ENCODE measurements at regions not wholly inside any gene's neighbourhood (a gene's known extent, or its start where the extent isn't known, plus 50 kb on each side); places are given as distances from the start of the nearest gene placed in this dataset.

DNA sequence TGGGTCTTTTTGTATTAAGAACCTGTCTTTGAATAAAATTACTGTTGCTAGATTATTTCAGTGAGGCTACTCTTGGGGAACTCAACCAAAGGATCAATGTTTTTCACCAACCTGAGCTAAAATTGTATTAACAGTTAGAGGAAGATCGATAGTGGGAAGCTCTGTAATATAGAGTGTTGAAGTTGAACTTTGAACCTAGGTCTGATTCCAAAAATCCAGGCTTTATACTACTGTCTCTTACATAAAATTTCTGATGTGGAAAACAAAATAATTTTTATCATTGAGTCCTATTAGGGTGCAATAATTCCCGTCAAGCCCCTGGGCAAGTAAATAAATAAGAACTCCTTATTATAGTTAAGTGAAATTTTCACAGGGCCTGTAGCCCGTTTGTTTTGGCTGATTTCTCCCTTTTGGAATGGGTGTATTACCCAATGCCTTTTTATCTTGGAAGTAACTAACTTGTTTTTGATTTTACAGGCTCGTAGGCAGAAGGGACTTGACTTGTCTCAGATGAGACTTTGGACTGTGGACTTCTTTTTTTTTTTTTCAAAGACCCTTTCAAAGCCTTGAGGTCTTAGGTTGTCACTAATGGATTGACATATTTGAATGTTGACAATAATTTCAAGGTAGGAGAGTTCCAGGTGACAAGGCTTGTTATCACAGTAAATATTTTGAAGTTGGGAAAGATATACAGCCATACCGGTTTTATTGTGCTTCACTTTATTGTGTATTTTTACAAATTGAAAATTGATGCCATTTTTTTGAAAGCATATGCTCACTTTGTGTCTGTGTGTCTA, 276.1 kb downstream of the NFKBIZ start:
- H3K4me3 Mint-ChIP-seq, result no peak overlapping the region
- H3K9me3 Mint-ChIP-seq, result peaks cover 27% of the 10 kb centered on the region
- DNase-seq, result no peak
- peaks cover 12% of the 10 kb centered on the region for H3K4me1 Mint-ChIP-seq
- peaks cover 16% of the 10 kb centered on the region for H3K36me3 Mint-ChIP-seq
- H3K27me3 Mint-ChIP-seq, result no peaks in the 10 kb centered on the region
- CTCF ChIA-PET, result no interaction called here
- H3K27ac Mint-ChIP-seq, result no peak overlapping the region

GRCh38 chr3:102125994-102126368, 276.7 kb downstream of the NFKBIZ start:
- CTCF ChIA-PET, result no interaction called here
- no peaks in the 10 kb centered on the region for H3K27me3 Mint-ChIP-seq
- H3K36me3 Mint-ChIP-seq, result peaks cover 16% of the 10 kb centered on the region
- H3K27ac Mint-ChIP-seq, result no peak overlapping the region
- DNase-seq, result no peak
- H3K9me3 Mint-ChIP-seq, result peaks cover 23% of the 10 kb centered on the region
- H3K4me1 Mint-ChIP-seq, result peaks cover 12% of the 10 kb centered on the region
- H3K4me3 Mint-ChIP-seq, result no peak overlapping the region

- peaks cover 10% of the 10 kb centered on the region for H3K4me1 Mint-ChIP-seq
- peaks cover 3% of the 10 kb centered on the region for H3K9me3 Mint-ChIP-seq
- H3K27ac Mint-ChIP-seq, result no peak overlapping the region
- no peak for DNase-seq
- CTCF ChIA-PET, result interaction anchor here (0.9 kb wide), 1 partner anchor 29 kb away, joined by 3 read pairs; no protein-coding TSS in a partner anchor
- no peak overlapping the region for H3K4me3 Mint-ChIP-seq
- peaks cover 5% of the 10 kb centered on the region for H3K27me3 Mint-ChIP-seq
- H3K36me3 Mint-ChIP-seq, result no peaks in the 10 kb centered on the region
These were observed 280.7 kb downstream of the NFKBIZ start for GRCh38 chr3:102129760-102130608.

DNA sequence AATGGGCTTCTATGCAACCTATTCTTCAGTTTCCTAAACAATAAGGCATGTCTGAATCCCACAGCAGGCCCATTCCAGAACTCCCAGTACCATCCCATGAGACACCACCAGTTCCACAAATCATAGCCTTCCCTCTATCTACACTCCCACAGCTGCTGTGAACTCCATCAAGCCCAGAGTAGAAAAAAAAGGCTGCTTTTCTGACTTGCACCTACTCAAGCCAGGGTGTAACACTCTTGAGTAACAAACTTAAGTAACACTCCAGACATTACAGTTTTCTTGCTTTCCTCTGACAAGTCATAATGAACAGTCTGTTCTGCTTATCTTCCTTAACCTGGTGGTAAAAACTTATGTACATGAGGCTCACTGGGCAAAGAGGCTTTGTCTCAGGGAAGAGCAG, 283.1 kb downstream of the NFKBIZ start:
- no peak overlapping the region for H3K27ac Mint-ChIP-seq
- no peak overlapping the region for H3K4me3 Mint-ChIP-seq
- peaks cover 3% of the 10 kb centered on the region for H3K9me3 Mint-ChIP-seq

GRCh38 chr3:102133376-102133775, 284.1 kb downstream of the NFKBIZ start:
- Mint-ChIP-seq H3K27ac (no peak overlapping the region), H3K4me3 (no peak overlapping the region), H3K4me1 (peaks cover 18% of the 10 kb centered on the region), H3K27me3 (peaks cover 5% of the 10 kb centered on the region), H3K9me3 (peaks cover 3% of the 10 kb centered on the region), H3K36me3 (no peaks in the 10 kb centered on the region)
- no peak for DNase-seq
- CTCF ChIA-PET, result no interaction called here

More for the DNA sequence above, 283.1 kb downstream of the NFKBIZ start:
- H3K27me3 Mint-ChIP-seq, result peaks cover 5% of the 10 kb centered on the region
- H3K36me3 Mint-ChIP-seq, result no peaks in the 10 kb centered on the region
- CTCF ChIA-PET, result no interaction called here
- H3K4me1 Mint-ChIP-seq, result peaks cover 18% of the 10 kb centered on the region
- no peak for DNase-seq

- Mint-ChIP-seq H3K4me1 (peaks cover 10% of the 10 kb centered on the region), H3K9me3 (no peaks in the 10 kb centered on the region), H3K27me3 (peaks cover 9% of the 10 kb centered on the region), H3K4me3 (no peak overlapping the region), H3K27ac (no peak overlapping the region), H3K36me3 (no peaks in the 10 kb centered on the region)
- CTCF ChIA-PET, result no interaction called here
- no peak for DNase-seq
These were observed 286.0 kb downstream of the NFKBIZ start for GRCh38 chr3:102135316-102135715.

GRCh38 chr3:102136183-102136582, 286.9 kb downstream of the NFKBIZ start:
- CTCF ChIA-PET, result no interaction called here
- DNase-seq, result no peak
- H3K4me1 Mint-ChIP-seq, result peaks cover 9% of the 10 kb centered on the region
- H3K27me3 Mint-ChIP-seq, result peaks cover 10% of the 10 kb centered on the region
- no peak overlapping the region for H3K27ac Mint-ChIP-seq
- no peaks in the 10 kb centered on the region for H3K36me3 Mint-ChIP-seq
- H3K4me3 Mint-ChIP-seq, result no peak overlapping the region
- H3K9me3 Mint-ChIP-seq, result no peaks in the 10 kb centered on the region

GRCh38 chr3:102140116-102140515, 290.8 kb downstream of the NFKBIZ start:
- H3K27ac Mint-ChIP-seq, result no peak overlapping the region

DNA sequence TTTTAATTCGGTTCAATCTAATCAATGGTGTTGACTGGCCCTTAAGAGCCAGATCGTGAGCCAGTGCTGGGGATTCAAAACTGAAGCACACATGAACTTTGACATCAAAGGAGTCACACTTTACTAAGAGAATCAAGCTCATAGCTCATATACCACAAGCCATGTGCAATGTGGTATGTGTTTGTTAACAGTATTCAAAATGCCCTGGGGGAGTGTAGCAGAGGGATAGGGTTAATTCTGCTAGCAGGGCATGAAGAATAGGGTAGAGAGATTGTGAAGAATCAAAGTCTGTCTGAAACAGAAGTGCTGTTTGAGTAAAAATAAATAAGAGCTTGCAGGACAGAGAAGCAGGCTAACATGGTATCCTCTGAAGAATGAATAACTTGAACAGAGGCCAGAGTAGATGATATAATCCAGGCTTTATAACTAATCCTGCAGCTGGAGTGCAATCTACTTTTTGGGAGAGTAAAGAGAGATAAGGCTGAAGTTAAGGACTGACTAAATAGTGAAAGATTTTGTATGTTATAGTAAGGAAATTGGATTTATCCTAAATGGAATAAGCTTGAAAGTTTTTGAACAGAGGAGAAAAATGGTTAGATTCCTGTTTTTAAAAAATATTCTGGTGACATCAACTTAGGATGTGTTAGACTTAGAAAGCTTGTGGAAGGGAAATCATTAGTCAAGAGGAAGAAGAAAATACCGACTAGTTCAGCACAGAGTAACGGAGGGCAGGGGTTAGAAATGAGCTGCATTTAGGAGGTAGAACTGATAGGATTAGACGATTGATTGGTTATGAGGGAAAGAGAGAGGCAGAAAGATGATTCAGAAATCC, 292.0 kb downstream of the NFKBIZ start:
- H3K9me3 Mint-ChIP-seq, result no peaks in the 10 kb centered on the region
- H3K4me1 Mint-ChIP-seq, result no peaks in the 10 kb centered on the region
- peaks cover 10% of the 10 kb centered on the region for H3K27me3 Mint-ChIP-seq
- no peaks in the 10 kb centered on the region for H3K36me3 Mint-ChIP-seq
- CTCF ChIA-PET, result interaction anchor here (0.6 kb wide), 1 partner anchor 1156 kb away, joined by 3 read pairs; no protein-coding TSS in a partner anchor
- H3K27ac Mint-ChIP-seq, result no peak overlapping the region
- H3K4me3 Mint-ChIP-seq, result no peak overlapping the region
- DNase-seq, result no peak

More at GRCh38 chr3:102140116-102140515, 290.8 kb downstream of the NFKBIZ start:
- H3K9me3 Mint-ChIP-seq, result no peaks in the 10 kb centered on the region
- peaks cover 10% of the 10 kb centered on the region for H3K27me3 Mint-ChIP-seq
- no peak for DNase-seq
- H3K4me3 Mint-ChIP-seq, result no peak overlapping the region
- CTCF ChIA-PET, result no interaction called here
- H3K36me3 Mint-ChIP-seq, result no peaks in the 10 kb centered on the region
- H3K4me1 Mint-ChIP-seq, result peaks cover 7% of the 10 kb centered on the region

- DNase-seq, result no peak
- Mint-ChIP-seq H3K4me1 (no peaks in the 10 kb centered on the region), H3K36me3 (no peaks in the 10 kb centered on the region), H3K27me3 (peaks cover 10% of the 10 kb centered on the region), H3K9me3 (no peaks in the 10 kb centered on the region), H3K4me3 (no peak overlapping the region), H3K27ac (no peak overlapping the region)
- CTCF ChIA-PET, result no interaction called here
These were observed 292.6 kb downstream of the NFKBIZ start for GRCh38 chr3:102141928-102142239.

DNA sequence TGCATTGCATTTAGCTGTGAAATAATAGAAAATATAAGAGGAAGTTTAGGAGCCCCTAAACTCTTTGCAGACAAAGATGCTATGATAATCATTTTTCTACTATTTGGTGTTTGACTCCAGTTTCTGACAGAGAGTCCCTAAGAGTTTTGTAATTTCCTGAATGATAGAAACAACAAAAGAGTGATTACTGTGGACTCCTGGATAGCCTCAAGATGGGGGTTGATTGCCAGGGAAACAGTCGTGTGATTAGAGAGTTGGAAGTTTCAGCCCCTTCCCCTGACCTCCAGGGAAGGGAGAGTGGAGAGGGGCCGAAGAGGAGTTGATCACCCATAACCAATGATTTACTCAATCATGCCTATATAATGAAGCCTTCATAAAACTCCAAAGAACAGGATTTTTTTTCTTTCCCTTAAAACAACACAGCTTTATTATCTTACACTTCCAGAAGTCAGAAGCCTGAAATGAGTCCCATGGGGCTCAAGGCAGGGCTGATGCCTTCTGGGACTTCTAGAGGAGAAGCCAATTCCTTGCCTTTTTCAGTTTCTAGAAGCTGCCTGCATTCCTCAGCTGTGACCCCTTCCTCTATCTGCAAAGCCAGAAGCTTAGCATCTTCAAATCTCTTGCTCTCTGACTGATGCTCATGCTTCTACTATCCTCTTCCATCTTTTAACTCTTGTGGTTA, 292.3 kb upstream of the ZPLD1 start:
- peaks cover 10% of the 10 kb centered on the region for H3K27me3 Mint-ChIP-seq
- H3K4me3 Mint-ChIP-seq, result no peak overlapping the region
- H3K27ac Mint-ChIP-seq, result no peak overlapping the region
- H3K4me1 Mint-ChIP-seq, result no peaks in the 10 kb centered on the region
- no peak for DNase-seq
- no peaks in the 10 kb centered on the region for H3K9me3 Mint-ChIP-seq
- no peaks in the 10 kb centered on the region for H3K36me3 Mint-ChIP-seq
- CTCF ChIA-PET, result no interaction called here

DNA sequence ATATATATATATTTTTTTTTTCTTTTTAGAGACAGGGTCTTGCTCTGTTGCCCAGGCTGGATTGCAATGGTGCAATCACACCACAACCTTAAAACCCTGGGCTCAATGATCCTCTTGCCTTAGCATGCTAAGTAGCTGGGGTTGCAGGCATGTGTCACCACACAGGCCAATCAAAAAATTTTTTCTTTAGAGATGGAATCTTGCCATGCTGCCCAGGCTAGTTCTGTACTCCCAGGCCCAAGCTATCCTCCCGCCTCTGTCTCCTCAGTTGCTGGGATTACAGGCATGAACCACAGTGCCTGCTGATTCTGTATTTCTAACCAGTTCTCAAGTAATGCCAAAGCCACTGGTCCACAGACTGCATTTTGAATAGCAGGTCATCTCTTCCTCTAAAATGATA, 291.3 kb upstream of the ZPLD1 start:
- no peaks in the 10 kb centered on the region for H3K4me1 Mint-ChIP-seq
- CTCF ChIA-PET, result no interaction called here
- H3K9me3 Mint-ChIP-seq, result peaks cover 2% of the 10 kb centered on the region
- no peaks in the 10 kb centered on the region for H3K36me3 Mint-ChIP-seq
- DNase-seq, result no peak
- peaks cover 10% of the 10 kb centered on the region for H3K27me3 Mint-ChIP-seq
- no peak overlapping the region for H3K4me3 Mint-ChIP-seq
- no peak overlapping the region for H3K27ac Mint-ChIP-seq

DNA sequence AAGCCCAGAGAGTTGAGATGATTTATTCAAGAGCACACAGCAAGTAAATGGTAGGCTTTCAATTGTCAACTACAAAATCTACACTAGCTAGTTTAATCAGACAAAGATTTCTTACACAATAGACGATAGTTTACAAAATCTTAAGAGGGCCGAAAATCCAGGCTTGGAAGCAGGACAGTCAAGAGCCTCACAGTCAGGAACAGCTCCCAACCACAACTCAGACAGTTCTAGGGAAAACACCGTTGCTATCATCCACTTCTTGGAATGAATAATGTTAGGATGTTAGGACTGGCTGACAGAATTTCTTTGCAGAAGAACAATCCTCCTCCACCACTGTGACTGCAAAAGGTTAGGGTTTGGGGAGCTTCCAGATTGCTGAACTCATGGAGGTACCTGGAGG, 290.8 kb upstream of the ZPLD1 start:
- CTCF ChIA-PET, result no interaction called here
- Mint-ChIP-seq H3K36me3 (no peaks in the 10 kb centered on the region), H3K4me3 (no peak overlapping the region), H3K27me3 (peaks cover 10% of the 10 kb centered on the region), H3K9me3 (peaks cover 3% of the 10 kb centered on the region), H3K27ac (no peak overlapping the region), H3K4me1 (no peaks in the 10 kb centered on the region)
- no peak for DNase-seq
